ENCODE measurements at regions not wholly inside any gene's neighbourhood (a gene's known extent, or its start where the extent isn't known, plus 50 kb on each side); places are given as distances from the start of the nearest gene placed in this dataset.

- no peak for TF ChIP-seq EZH2phosphoT487 (IDR thresholded peaks at IDR 0.05; ENCODE audit: low read depth, severe bottlenecking, unreplicated experiment)
- TF ChIP-seq EZH2 (IDR thresholded peaks at IDR 0.05; ENCODE audit: borderline replicate concordance): no peak
Measured at GRCh38 chr5:173487300-173487699, 129.2 kb downstream of the BOD1 start.

Data from hepatocyte (in vitro differentiated cells).